GM23338 (cell line): ENCODE measurements at regions not wholly inside any gene's neighbourhood (a gene's known extent, or its start where the extent isn't known, plus 50 kb on each side); places are given as distances from the start of the nearest gene placed in this dataset.

ENCODE experiments used
- ATAC-seq: fragments of 200-7000 bp; cut with Tn5 transposase; 3 replicates; pipeline ENCODE4 v1.9.1; 2020
- DNase-seq: peaks from one replicate; pipeline ENCODE4 v3.0.0-alpha.2; 2015; ENCODE audit warnings: low spot score
- H2AFZ ChIP-seq: fragments of 200-600 bp; sonication (generic); 2 replicates; pipeline ENCODE4 v1.8.0; 2016; ENCODE audit warnings: antibody characterized with exemption, mild to moderate bottlenecking, moderate library complexity
- H3F3A ChIP-seq: fragments of 200-600 bp; sonication (generic); replicated peaks from 2 replicates; pipeline ENCODE4 v1.8.0; 2017; ENCODE audit warnings: antibody characterized with exemption, mixed run types, low read depth
- H3K27ac ChIP-seq: fragments of 200-600 bp; sonication (generic); 2 replicates; pipeline ENCODE4 v1.6.1; 2016; ENCODE audit warnings: low read depth
- H3K27me3 ChIP-seq: fragments of 200-600 bp; sonication (generic); 2 replicates; pipeline ENCODE4 v1.8.0; 2016; ENCODE audit warnings: mild to moderate bottlenecking, mixed run types, moderate library complexity; ENCODE audit not compliant: insufficient read depth
- H3K36me3 ChIP-seq: fragments of 200-600 bp; sonication (generic); 2 replicates; pipeline ENCODE4 v1.8.0; 2016; ENCODE audit warnings: mild to moderate bottlenecking; ENCODE audit not compliant: insufficient read depth
- H3K4me1 ChIP-seq: fragments of 200-600 bp; sonication (generic); 2 replicates; pipeline ENCODE4 v1.8.0; 2016; ENCODE audit warnings: mild to moderate bottlenecking, moderate library complexity; ENCODE audit not compliant: insufficient read depth
- H3K4me2 ChIP-seq: fragments of 200-600 bp; sonication (generic); 2 replicates; pipeline ENCODE4 v1.7.1; 2017; ENCODE audit warnings: mixed run types
- H3K4me3 ChIP-seq: fragments of 200-600 bp; sonication (generic); 2 replicates; pipeline ENCODE4 v1.6.1; 2016; ENCODE audit warnings: mixed run types
- H3K79me2 ChIP-seq: fragments of 200-600 bp; sonication (generic); replicated peaks from 2 replicates; pipeline ENCODE4 v1.8.0; 2017; ENCODE audit warnings: mild to moderate bottlenecking; ENCODE audit not compliant: insufficient read depth
- H3K9me2 ChIP-seq: fragments of 200-600 bp; sonication (generic); 2 replicates; pipeline ENCODE4 v1.8.0; 2017; ENCODE audit not compliant: insufficient read depth
- H4K20me1 ChIP-seq: fragments of 200-600 bp; sonication (generic); replicated peaks from 2 replicates; pipeline ENCODE4 v1.8.0; 2017; ENCODE audit warnings: mild to moderate bottlenecking; ENCODE audit not compliant: insufficient read depth
- H3K27ac Mint-ChIP-seq: 2 replicates; pipeline ENCODE4 v1.8.0; 2020; ENCODE audit warnings: inconsistent platforms, mild to moderate bottlenecking, moderate library complexity, mixed read lengths
- H3K27me3 Mint-ChIP-seq: 3 replicates; pipeline ENCODE4 v1.8.0; 2022; ENCODE audit warnings: low read depth, mild to moderate bottlenecking, moderate library complexity, mixed read lengths, inconsistent platforms; ENCODE audit not compliant: insufficient read depth, poor library complexity
- H3K36me3 Mint-ChIP-seq: 3 replicates; pipeline ENCODE4 v1.8.0; 2021; ENCODE audit warnings: low read depth, mild to moderate bottlenecking, inconsistent platforms, moderate library complexity, mixed read lengths
- H3K4me1 Mint-ChIP-seq: 3 replicates; pipeline ENCODE4 v1.8.0; 2020; ENCODE audit warnings: mild to moderate bottlenecking, inconsistent platforms, mixed read lengths
- H3K4me3 Mint-ChIP-seq: 3 replicates; pipeline ENCODE4 v1.8.0; 2021; ENCODE audit warnings: moderate library complexity, mild to moderate bottlenecking, inconsistent platforms, mixed read lengths
- H3K9me3 Mint-ChIP-seq: 3 replicates; pipeline ENCODE4 v1.8.0; 2020; ENCODE audit warnings: moderate library complexity, mild to moderate bottlenecking, inconsistent platforms, mixed read lengths
- CREB1 ChIP-seq: fragments of 250-450 bp; sonication (Bioruptor Pico); IDR thresholded peaks from 2 replicates; pipeline ENCODE4 v1.5.0; 2020; ENCODE audit warnings: low read depth, mild to moderate bottlenecking, moderate library complexity
- CTCF ChIP-seq, 2 experiments: fragments of 200-600 bp in 1 of 2; sonication (generic) in 1 of 2; conservative IDR thresholded peaks; 2 replicates each; pipeline versions ENCODE4 v1.5.1 to v1.6.1; 2016 to 2017; ENCODE audit warnings: antibody characterized with exemption in 2 of 2, low read depth in 2 of 2, mild to moderate bottlenecking in 2 of 2, moderate library complexity in 1 of 2
- ETS1 ChIP-seq: IDR thresholded peaks from 2 replicates; pipeline ENCODE4 v1.6.1; 2016; ENCODE audit warnings: antibody characterized with exemption
- EZH2 ChIP-seq: fragments of 200-600 bp; sonication (generic); IDR thresholded peaks from one replicate; pipeline ENCODE4 v1.8.0; 2017; ENCODE audit warnings: antibody characterized with exemption, mild to moderate bottlenecking, low read depth; ENCODE audit not compliant: unreplicated experiment
- EZH2phosphoT487 ChIP-seq: fragments of 200-600 bp; sonication (generic); IDR thresholded peaks from one replicate; pipeline ENCODE4 v1.8.1; 2018; ENCODE audit warnings: antibody characterized with exemption; ENCODE audit not compliant: unreplicated experiment
- JUNB ChIP-seq: IDR thresholded peaks from one replicate; pipeline ENCODE4 v1.6.1; 2016; ENCODE audit warnings: antibody characterized with exemption; ENCODE audit not compliant: unreplicated experiment
- NANOG ChIP-seq: IDR thresholded peaks from 2 replicates; pipeline ENCODE4 v1.6.1; 2016; ENCODE audit warnings: antibody characterized with exemption, borderline replicate concordance
- POLR2AphosphoS5 ChIP-seq: IDR thresholded peaks from 2 replicates; pipeline ENCODE4 v1.6.1; 2016; ENCODE audit warnings: antibody characterized with exemption, low read depth
- REST ChIP-seq: IDR thresholded peaks from one replicate; pipeline ENCODE4 v1.6.1; 2018; ENCODE audit warnings: antibody characterized with exemption; ENCODE audit not compliant: unreplicated experiment
- STAT1 ChIP-seq: IDR thresholded peaks from one replicate; pipeline ENCODE4 v1.6.1; 2016; ENCODE audit warnings: antibody characterized with exemption; ENCODE audit not compliant: unreplicated experiment
- ZNF114 ChIP-seq: fragments of 250-450 bp; sonication (Bioruptor Pico); IDR thresholded peaks from 2 replicates; pipeline ENCODE4 v1.5.0; 2020; ENCODE audit warnings: mild to moderate bottlenecking, moderate library complexity
- ZNF331 ChIP-seq: fragments of 250-450 bp; sonication (Bioruptor Pico); IDR thresholded peaks from 2 replicates; pipeline ENCODE4 v1.5.0; 2020; ENCODE audit warnings: low read depth, mild to moderate bottlenecking, moderate library complexity
- ZNF462 ChIP-seq: fragments of 250-450 bp; sonication (Bioruptor Pico); IDR thresholded peaks from 2 replicates; pipeline ENCODE4 v1.5.0; 2020; ENCODE audit warnings: mild to moderate bottlenecking, moderate library complexity

GRCh38 chr15:69656271-69657030 lies 203.8 kb downstream of the RPLP1 start:
- Histone ChIP-seq H2AFZ (no peak overlapping the region), H3K36me3 (no peaks in the 10 kb centered on the region), H3F3A (no peaks in the 10 kb centered on the region), H3K27ac (no peak overlapping the region), H3K27me3 (no peaks in the 10 kb centered on the region), H4K20me1 (no peaks in the 10 kb centered on the region), H3K4me1 (no peaks in the 10 kb centered on the region), H3K79me2 (no peaks in the 10 kb centered on the region), H3K4me2 (no peak overlapping the region), H3K4me3 (no peak overlapping the region), H3K9me2 (no peaks in the 10 kb centered on the region)
- Mint-ChIP-seq H3K27ac (no peak overlapping the region), H3K4me3 (no peak overlapping the region), H3K9me3 (no peaks in the 10 kb centered on the region; the same call in 2 of the 3 replicates), H3K36me3 (no peaks in the 10 kb centered on the region), H3K27me3 (peaks cover 6% of the 10 kb centered on the region), H3K4me1 (no peaks in the 10 kb centered on the region)
- ATAC-seq (no peak), DNase-seq (no peak)
- no peak for TF ChIP-seq EZH2
- TF ChIP-seq POLR2AphosphoS5, result no peak
- no peak for TF ChIP-seq ZNF462
- TF ChIP-seq ZNF114 (CRISPR knock-in tag), result no peak
- no peak for TF ChIP-seq ETS1
- no peak for TF ChIP-seq JUNB
- TF ChIP-seq ZNF331, result no peak
- no peak for TF ChIP-seq EZH2phosphoT487
- no peak for TF ChIP-seq STAT1
- TF ChIP-seq REST, result no peak
- TF ChIP-seq CTCF (conservative IDR thresholded peaks at IDR 0.05; ENCODE audit: low read depth in 2 of 2), result no peak
- TF ChIP-seq NANOG, result no peak
- TF ChIP-seq CREB1 (CRISPR knock-in tag), result no peak
